OCI-LY7 (cell line): ENCODE measurements at regions not wholly inside any gene's neighbourhood (a gene's known extent, or its start where the extent isn't known, plus 50 kb on each side); places are given as distances from the start of the nearest gene placed in this dataset.

Experiments
- BruUV-seq: library from RNA; stranded (reverse); fragments of 400-500 nt; replicated peaks from 2 replicates; lab custom pipeline; 2021; lab: Mats Ljungman, UMichigan
- CTCF ChIA-PET: fragments of 300-600 bp; sonication (Branson Sonifier 250); formaldehyde crosslinking; loops from one replicate; lab custom pipeline; 2022; ENCODE audit warnings: antibody characterized with exemption; ENCODE audit not compliant: unreplicated experiment; lab: Charles Lee
- POLR2A ChIA-PET: fragments of 300-600 bp; sonication (Branson Sonifier 250); formaldehyde crosslinking; loops from one replicate; lab custom pipeline; 2022; ENCODE audit warnings: antibody characterized with exemption; lab: Charles Lee
- DNase-seq: peaks from one replicate; pipeline ENCODE4 v3.0.0-alpha.2; 2015; ENCODE audit warnings: low spot score
- H2AFZ ChIP-seq: fragments of 200-600 bp; sonication (generic), shearing (Covaris generic); 2 replicates; pipeline ENCODE4 v1.6.1; 2014; ENCODE audit warnings: mild to moderate bottlenecking, antibody characterized with exemption, low read length, moderate library complexity
- H3K27ac ChIP-seq: fragments of 200-600 bp; sonication (generic); 2 replicates; pipeline ENCODE4 v1.5.1; 2014; ENCODE audit warnings: mixed run types, low read depth, mild to moderate bottlenecking, moderate library complexity, low read length, inconsistent platforms; ENCODE audit not compliant: poor library complexity, severe bottlenecking
- H3K36me3 ChIP-seq: fragments of 200-600 bp; sonication (generic); 2 replicates; pipeline ENCODE4 v1.6.1; 2014; ENCODE audit warnings: mild to moderate bottlenecking, antibody characterized with exemption, low read length, moderate library complexity, mixed read lengths; ENCODE audit not compliant: insufficient read depth
- H3K4me1 ChIP-seq: fragments of 200-600 bp; sonication (generic); 2 replicates; pipeline ENCODE4 v1.5.1; 2014; ENCODE audit warnings: mild to moderate bottlenecking, low read length; ENCODE audit not compliant: insufficient read depth, poor library complexity, severe bottlenecking
- H3K4me2 ChIP-seq: fragments of 200-600 bp; sonication (generic); 2 replicates; pipeline ENCODE4 v1.6.1; 2014; ENCODE audit warnings: mild to moderate bottlenecking, low read length
- H3K4me3 ChIP-seq: fragments of 200-600 bp; sonication (generic); 2 replicates; pipeline ENCODE4 v1.5.1; 2014; ENCODE audit warnings: mild to moderate bottlenecking, low read depth, low read length; ENCODE audit not compliant: poor library complexity, severe bottlenecking
- H3K79me2 ChIP-seq: fragments of 200-600 bp; sonication (generic); 2 replicates; pipeline ENCODE4 v1.6.1; 2016; ENCODE audit warnings: low read depth, mild to moderate bottlenecking, low read length, moderate library complexity, mixed read lengths; ENCODE audit not compliant: insufficient read depth
- H3K9me2 ChIP-seq: fragments of 200-600 bp; sonication (generic); 2 replicates; pipeline ENCODE4 v1.6.1; 2016; ENCODE audit warnings: mild to moderate bottlenecking, low read length, mixed read lengths; ENCODE audit not compliant: insufficient read depth
- H3K9me3 ChIP-seq: fragments of 200-600 bp; sonication (generic); 2 replicates; pipeline ENCODE4 v1.6.1; 2014; ENCODE audit warnings: mild to moderate bottlenecking, mixed run types, low read length, mixed read lengths
- H4K20me1 ChIP-seq: fragments of 200-600 bp; sonication (generic); 2 replicates; pipeline ENCODE4 v1.6.1; 2014; ENCODE audit warnings: mild to moderate bottlenecking, antibody characterized with exemption, low read length, moderate library complexity, mixed read lengths; ENCODE audit not compliant: insufficient read depth
- EZH2phosphoT487 ChIP-seq: fragments of 200-600 bp; sonication (generic); IDR thresholded peaks from 2 replicates; pipeline ENCODE4 v1.6.1; 2018; ENCODE audit warnings: low read depth, borderline replicate concordance, mild to moderate bottlenecking, mixed run types, antibody characterized with exemption, low read length, moderate library complexity, mixed read lengths
- intact Hi-C: fragments of 100-400 bp; cut with micrococcal nuclease; formaldehyde crosslinking; loops from one replicate; pipeline ENCODE4 v1.10.0; 2022; ENCODE audit not compliant: unreplicated experiment
- TF ChIP-seq, protein P1 (sequence below): fragments of 200-600 bp; sonication (generic); conservative IDR thresholded peaks from 2 replicates; pipeline ENCODE4 v1.5.1; 2014; ENCODE audit warnings: mild to moderate bottlenecking, antibody characterized with exemption, low read length, moderate library complexity, mixed read lengths

DNA sequence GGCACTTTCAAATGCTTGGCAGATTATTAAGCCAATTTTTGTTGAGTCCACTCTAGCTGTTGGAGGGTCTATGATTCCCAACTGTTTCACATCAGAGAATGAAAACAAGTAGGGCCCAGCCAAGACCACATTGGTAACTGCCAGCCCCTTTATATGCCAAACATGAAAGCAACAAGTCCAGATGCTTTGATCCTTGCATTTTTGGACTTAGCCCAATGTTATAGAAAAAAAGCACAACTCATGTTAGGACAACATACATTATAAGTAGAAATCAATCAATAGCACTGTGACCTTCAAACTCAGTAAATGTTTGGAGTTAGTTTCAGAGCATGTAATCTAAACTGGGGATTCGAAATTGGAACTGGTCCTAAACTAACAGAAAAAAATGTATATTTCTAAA, 674.7 kb downstream of the MECOM start:
- intact Hi-C loops = no loop called here
- no peak overlapping the region for H3K4me2 ChIP-seq
- no peaks in the 10 kb centered on the region for H4K20me1 ChIP-seq
- no peak overlapping the region for H3K4me3 ChIP-seq
- DNase-seq = no peak
- no peaks in the 10 kb centered on the region for H3K4me1 ChIP-seq
- H3K9me3 ChIP-seq = no peaks in the 10 kb centered on the region
- ChIA-PET CTCF (no interaction called here), POLR2A (no interaction called here)
- no peak overlapping the region for H2AFZ ChIP-seq
- BruUV-seq = no TSS peak
- H3K36me3 ChIP-seq = no peaks in the 10 kb centered on the region
- TF ChIP-seq, protein P1, sequence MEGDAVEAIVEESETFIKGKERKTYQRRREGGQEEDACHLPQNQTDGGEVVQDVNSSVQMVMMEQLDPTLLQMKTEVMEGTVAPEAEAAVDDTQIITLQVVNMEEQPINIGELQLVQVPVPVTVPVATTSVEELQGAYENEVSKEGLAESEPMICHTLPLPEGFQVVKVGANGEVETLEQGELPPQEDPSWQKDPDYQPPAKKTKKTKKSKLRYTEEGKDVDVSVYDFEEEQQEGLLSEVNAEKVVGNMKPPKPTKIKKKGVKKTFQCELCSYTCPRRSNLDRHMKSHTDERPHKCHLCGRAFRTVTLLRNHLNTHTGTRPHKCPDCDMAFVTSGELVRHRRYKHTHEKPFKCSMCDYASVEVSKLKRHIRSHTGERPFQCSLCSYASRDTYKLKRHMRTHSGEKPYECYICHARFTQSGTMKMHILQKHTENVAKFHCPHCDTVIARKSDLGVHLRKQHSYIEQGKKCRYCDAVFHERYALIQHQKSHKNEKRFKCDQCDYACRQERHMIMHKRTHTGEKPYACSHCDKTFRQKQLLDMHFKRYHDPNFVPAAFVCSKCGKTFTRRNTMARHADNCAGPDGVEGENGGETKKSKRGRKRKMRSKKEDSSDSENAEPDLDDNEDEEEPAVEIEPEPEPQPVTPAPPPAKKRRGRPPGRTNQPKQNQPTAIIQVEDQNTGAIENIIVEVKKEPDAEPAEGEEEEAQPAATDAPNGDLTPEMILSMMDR = no peak
- no peak for TF ChIP-seq EZH2phosphoT487
- no peak overlapping the region for H3K27ac ChIP-seq
- H3K9me2 ChIP-seq = no peaks in the 10 kb centered on the region
- no peaks in the 10 kb centered on the region for H3K79me2 ChIP-seq

DNA sequence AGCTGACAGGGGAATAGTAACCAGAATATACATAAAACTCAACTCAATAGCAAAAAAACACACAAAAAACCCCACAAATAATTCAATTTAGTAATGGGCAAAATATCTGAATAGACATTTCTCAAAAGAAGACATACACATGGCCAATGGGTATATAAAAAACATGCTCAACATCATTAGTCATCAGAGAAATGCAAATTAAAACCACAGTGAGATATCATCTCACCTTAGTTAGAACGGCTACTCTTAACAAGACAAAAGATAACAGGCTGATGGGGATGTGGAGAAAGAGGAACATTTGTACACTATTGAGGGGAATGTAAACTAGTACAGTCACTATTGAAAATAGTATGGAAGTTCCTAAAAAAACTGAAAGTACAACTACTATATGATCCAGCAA, 678.6 kb downstream of the MECOM start:
- intact Hi-C loops = no loop called here

DNA sequence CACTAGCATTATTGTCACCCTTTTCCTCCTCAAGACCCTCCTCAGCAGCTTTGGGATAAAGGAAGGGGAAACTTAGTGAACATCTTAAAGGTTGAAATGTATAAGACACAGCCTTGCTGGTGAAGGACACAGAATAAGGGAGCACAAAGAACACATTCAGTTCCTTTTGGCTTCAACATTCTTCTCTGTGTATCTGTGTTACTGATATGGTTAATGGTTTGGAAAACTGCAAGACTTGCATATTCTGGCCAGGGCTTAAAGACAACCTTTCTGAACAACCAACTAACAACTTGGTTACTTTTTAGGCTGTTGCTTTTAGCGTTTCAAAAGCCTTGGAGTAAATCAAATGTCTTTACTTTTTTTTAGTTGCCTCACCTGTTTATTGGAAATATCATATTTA, 680.5 kb downstream of the MECOM start:
- no peak for DNase-seq
- no peak overlapping the region for H3K27ac ChIP-seq
- H3K9me3 ChIP-seq = no peaks in the 10 kb centered on the region
- H4K20me1 ChIP-seq = no peaks in the 10 kb centered on the region
- no TSS peak for BruUV-seq
- H3K79me2 ChIP-seq = no peaks in the 10 kb centered on the region
- CTCF ChIA-PET = no interaction called here
- no peaks in the 10 kb centered on the region for H3K9me2 ChIP-seq
- H3K4me3 ChIP-seq = no peak overlapping the region
- intact Hi-C loops = no loop called here
- H3K4me2 ChIP-seq = no peak overlapping the region
- POLR2A ChIA-PET = interaction anchor here (0.6 kb wide), 1 partner anchor 183 kb away, joined by 3 read pairs; no protein-coding TSS in a partner anchor
- H3K36me3 ChIP-seq = no peaks in the 10 kb centered on the region
- H3K4me1 ChIP-seq = no peaks in the 10 kb centered on the region
- no peak overlapping the region for H2AFZ ChIP-seq
- no peak for TF ChIP-seq EZH2phosphoT487
- TF ChIP-seq, protein P1 = no peak

More for the DNA sequence above, 678.6 kb downstream of the MECOM start:
- Histone ChIP-seq H2AFZ (no peak overlapping the region), H3K4me2 (no peak overlapping the region), H3K4me1 (no peaks in the 10 kb centered on the region), H3K79me2 (no peaks in the 10 kb centered on the region), H3K4me3 (no peak overlapping the region), H3K9me3 (no peaks in the 10 kb centered on the region), H3K36me3 (no peaks in the 10 kb centered on the region), H3K27ac (no peak overlapping the region), H3K9me2 (no peaks in the 10 kb centered on the region), H4K20me1 (no peaks in the 10 kb centered on the region)
- ChIA-PET POLR2A (no interaction called here), CTCF (no interaction called here)
- BruUV-seq = no TSS peak
- DNase-seq = no peak
- TF ChIP-seq, protein P1 = no peak
- TF ChIP-seq EZH2phosphoT487 = no peak
